ENCODE measurements at regions not wholly inside any gene's neighbourhood (a gene's known extent, or its start where the extent isn't known, plus 50 kb on each side); places are given as distances from the start of the nearest gene placed in this dataset.

- Histone ChIP-seq H3K27me3 (ENCODE audit: insufficient read depth) (no peaks in the 10 kb centered on the region), H3K27ac (ENCODE audit: low read depth in 2 of 2, low read length in 1 of 2) (no peak overlapping the region), H3K9ac (no peak overlapping the region), H3K79me2 (ENCODE audit: insufficient read depth) (no peaks in the 10 kb centered on the region), H2AFZ (ENCODE audit: low read depth) (no peak overlapping the region), H3F3A (replicated peaks; ENCODE audit: insufficient read depth) (no peaks in the 10 kb centered on the region), H3K4me2 (no peak overlapping the region), H3K36me3 (replicated peaks in 1 of 2; ENCODE audit: control insufficient read depth in 1 of 2, insufficient read depth in 2 of 2, low read length in 1 of 2) (no peaks in the 10 kb centered on the region), H3K9me2 (no peaks in the 10 kb centered on the region), H3K4me1 (ENCODE audit: control insufficient read depth in 1 of 2, insufficient read depth in 2 of 2, low read depth in 1 of 2, low read length in 1 of 2) (no peaks in the 10 kb centered on the region), H3K4me3 (ENCODE audit: low read depth in 2 of 2, low read length in 1 of 2) (no peak overlapping the region), H4K20me1 (ENCODE audit: insufficient read depth) (no peaks in the 10 kb centered on the region), H3K9me3 (no peaks in the 10 kb centered on the region)
- TF ChIP-seq MXI1 (IDR thresholded peaks at IDR 0.05; ENCODE audit: low read depth, low read length): no peak
- no peak for TF ChIP-seq MEF2A (IDR thresholded peaks at IDR 0.05; ENCODE audit: borderline replicate concordance, low read depth)
- no peak for TF ChIP-seq FOXM1 (IDR thresholded peaks at IDR 0.05; ENCODE audit: low read depth)
- TF ChIP-seq REST (IDR thresholded peaks at IDR 0.05; ENCODE audit: low read depth, low read length): no peak
- no peak for TF ChIP-seq NRF1 (IDR thresholded peaks at IDR 0.05; ENCODE audit: low read depth, low read length)
- DNase-seq: no peak
- CTCF ChIA-PET: interaction anchor here (0.9 to 1.6 kb wide), 2 partner anchors 28 to 38 kb away, joined by 3 read pairs; no protein-coding TSS in a partner anchor
- POLR2A ChIA-PET: no interaction called here
- 17% methylated on average over 6 of the region's 7 CpGs for WGBS (ENCODE audit: low lambda C conversion rate)
Measured at GRCh38 chr5:27963050-27963783, 924.8 kb upstream of the CDH9 start.

- Histone ChIP-seq H3K79me2 (ENCODE audit: insufficient read depth) (no peaks in the 10 kb centered on the region), H3K27me3 (ENCODE audit: insufficient read depth) (no peaks in the 10 kb centered on the region), H3K9ac (no peak overlapping the region), H4K20me1 (ENCODE audit: insufficient read depth) (no peaks in the 10 kb centered on the region), H3K27ac (ENCODE audit: low read depth in 2 of 2, low read length in 1 of 2) (no peak overlapping the region), H3K4me2 (no peak overlapping the region), H3K4me1 (ENCODE audit: control insufficient read depth in 1 of 2, insufficient read depth in 2 of 2, low read depth in 1 of 2, low read length in 1 of 2) (no peaks in the 10 kb centered on the region), H3K9me3 (no peaks in the 10 kb centered on the region), H3K9me2 (no peaks in the 10 kb centered on the region), H3K36me3 (replicated peaks in 1 of 2; ENCODE audit: control insufficient read depth in 1 of 2, insufficient read depth in 2 of 2, low read length in 1 of 2) (no peaks in the 10 kb centered on the region), H3F3A (replicated peaks; ENCODE audit: insufficient read depth) (no peaks in the 10 kb centered on the region), H2AFZ (ENCODE audit: low read depth) (no peak overlapping the region), H3K4me3 (ENCODE audit: low read depth in 2 of 2, low read length in 1 of 2) (no peak overlapping the region)
- CTCF ChIA-PET: interaction anchor here (1.6 kb wide), 1 partner anchor 29 kb away, joined by 3 read pairs; no protein-coding TSS in a partner anchor
- no peak for DNase-seq
- 5% methylated on average over 2 of the region's 2 CpGs for WGBS (ENCODE audit: low lambda C conversion rate)
- POLR2A ChIA-PET: no interaction called here
- TF ChIP-seq TEAD4 (IDR thresholded peaks at IDR 0.05; ENCODE audit: borderline replicate concordance, insufficient read depth) (no peak), FOXJ3 (CRISPR knock-in tag; IDR thresholded peaks at IDR 0.05) (no peak), GABPA (IDR thresholded peaks at IDR 0.05; ENCODE audit: low read depth) (no peak), ZBTB33 (IDR thresholded peaks at IDR 0.05; ENCODE audit: borderline replicate concordance, low read depth) (no peak), EZH2phosphoT487 (IDR thresholded peaks at IDR 0.05; ENCODE audit: borderline replicate concordance, low read depth) (no peak), SIN3A (IDR thresholded peaks at IDR 0.05; ENCODE audit: borderline replicate concordance, low read depth, low read length) (no peak), RAD21 (IDR thresholded peaks at IDR 0.05; ENCODE audit: low read length) (no peak), POLR2AphosphoS5 (IDR thresholded peaks at IDR 0.05; ENCODE audit: low read depth, low read length) (no peak), RCOR1 (IDR thresholded peaks at IDR 0.05; ENCODE audit: low read length) (no peak), MXI1 (IDR thresholded peaks at IDR 0.05; ENCODE audit: low read depth, low read length) (no peak), EP300 (IDR thresholded peaks at IDR 0.05; ENCODE audit: borderline replicate concordance in 1 of 2, low read depth in 1 of 2, low read length in 1 of 2) (no peak), FOSL2 (IDR thresholded peaks at IDR 0.05; ENCODE audit: borderline replicate concordance, low read depth) (no peak), MEF2A (IDR thresholded peaks at IDR 0.05; ENCODE audit: borderline replicate concordance, low read depth) (no peak)
- TF ChIP-seq, protein P1, sequence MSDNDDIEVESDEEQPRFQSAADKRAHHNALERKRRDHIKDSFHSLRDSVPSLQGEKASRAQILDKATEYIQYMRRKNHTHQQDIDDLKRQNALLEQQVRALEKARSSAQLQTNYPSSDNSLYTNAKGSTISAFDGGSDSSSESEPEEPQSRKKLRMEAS (IDR thresholded peaks at IDR 0.05; ENCODE audit: low read depth): no peak
- TF ChIP-seq, protein P2, sequence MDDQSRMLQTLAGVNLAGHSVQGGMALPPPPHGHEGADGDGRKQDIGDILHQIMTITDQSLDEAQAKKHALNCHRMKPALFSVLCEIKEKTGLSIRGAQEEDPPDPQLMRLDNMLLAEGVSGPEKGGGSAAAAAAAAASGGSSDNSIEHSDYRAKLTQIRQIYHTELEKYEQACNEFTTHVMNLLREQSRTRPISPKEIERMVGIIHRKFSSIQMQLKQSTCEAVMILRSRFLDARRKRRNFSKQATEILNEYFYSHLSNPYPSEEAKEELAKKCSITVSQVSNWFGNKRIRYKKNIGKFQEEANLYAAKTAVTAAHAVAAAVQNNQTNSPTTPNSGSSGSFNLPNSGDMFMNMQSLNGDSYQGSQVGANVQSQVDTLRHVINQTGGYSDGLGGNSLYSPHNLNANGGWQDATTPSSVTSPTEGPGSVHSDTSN (IDR thresholded peaks at IDR 0.05): no peak
- TF ChIP-seq, protein P3, sequence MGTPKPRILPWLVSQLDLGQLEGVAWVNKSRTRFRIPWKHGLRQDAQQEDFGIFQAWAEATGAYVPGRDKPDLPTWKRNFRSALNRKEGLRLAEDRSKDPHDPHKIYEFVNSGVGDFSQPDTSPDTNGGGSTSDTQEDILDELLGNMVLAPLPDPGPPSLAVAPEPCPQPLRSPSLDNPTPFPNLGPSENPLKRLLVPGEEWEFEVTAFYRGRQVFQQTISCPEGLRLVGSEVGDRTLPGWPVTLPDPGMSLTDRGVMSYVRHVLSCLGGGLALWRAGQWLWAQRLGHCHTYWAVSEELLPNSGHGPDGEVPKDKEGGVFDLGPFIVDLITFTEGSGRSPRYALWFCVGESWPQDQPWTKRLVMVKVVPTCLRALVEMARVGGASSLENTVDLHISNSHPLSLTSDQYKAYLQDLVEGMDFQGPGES (IDR thresholded peaks at IDR 0.05; ENCODE audit: low read depth, low read length): no peak
Measured at GRCh38 chr5:27962198-27962597, 923.8 kb upstream of the CDH9 start.

All from SK-N-SH (cell line).